A673 (cell line): ENCODE measurements at regions not wholly inside any gene's neighbourhood (a gene's known extent, or its start where the extent isn't known, plus 50 kb on each side); places are given as distances from the start of the nearest gene placed in this dataset.

Source experiments
- EZH2 ChIP-seq: fragments of 200-600 bp; sonication (generic); IDR thresholded peaks from 2 replicates; pipeline ENCODE4 v1.6.1; 2017; ENCODE audit warnings: borderline replicate concordance, low read depth, mild to moderate bottlenecking, mixed read lengths, antibody characterized with exemption, low read length; ENCODE audit not compliant: poor library complexity, severe bottlenecking
- TF ChIP-seq, protein P1 (sequence below): fragments of 300-800, 200-600 bp; sonication (generic); conservative IDR thresholded peaks from 2 replicates; pipeline ENCODE4 v1.5.1; 2017; ENCODE audit warnings: low read depth, mild to moderate bottlenecking, antibody characterized with exemption, low read length, moderate library complexity, mixed read lengths

GRCh38 chrX:39984191-39984956 lies 113.4 kb downstream of the BCOR start:
- TF ChIP-seq, protein P1, sequence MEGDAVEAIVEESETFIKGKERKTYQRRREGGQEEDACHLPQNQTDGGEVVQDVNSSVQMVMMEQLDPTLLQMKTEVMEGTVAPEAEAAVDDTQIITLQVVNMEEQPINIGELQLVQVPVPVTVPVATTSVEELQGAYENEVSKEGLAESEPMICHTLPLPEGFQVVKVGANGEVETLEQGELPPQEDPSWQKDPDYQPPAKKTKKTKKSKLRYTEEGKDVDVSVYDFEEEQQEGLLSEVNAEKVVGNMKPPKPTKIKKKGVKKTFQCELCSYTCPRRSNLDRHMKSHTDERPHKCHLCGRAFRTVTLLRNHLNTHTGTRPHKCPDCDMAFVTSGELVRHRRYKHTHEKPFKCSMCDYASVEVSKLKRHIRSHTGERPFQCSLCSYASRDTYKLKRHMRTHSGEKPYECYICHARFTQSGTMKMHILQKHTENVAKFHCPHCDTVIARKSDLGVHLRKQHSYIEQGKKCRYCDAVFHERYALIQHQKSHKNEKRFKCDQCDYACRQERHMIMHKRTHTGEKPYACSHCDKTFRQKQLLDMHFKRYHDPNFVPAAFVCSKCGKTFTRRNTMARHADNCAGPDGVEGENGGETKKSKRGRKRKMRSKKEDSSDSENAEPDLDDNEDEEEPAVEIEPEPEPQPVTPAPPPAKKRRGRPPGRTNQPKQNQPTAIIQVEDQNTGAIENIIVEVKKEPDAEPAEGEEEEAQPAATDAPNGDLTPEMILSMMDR = no peak
- TF ChIP-seq EZH2 = no peak
